Jurkat, Clone E6-1 (cell line): ENCODE measurements at regions not wholly inside any gene's neighbourhood (a gene's known extent, or its start where the extent isn't known, plus 50 kb on each side); places are given as distances from the start of the nearest gene placed in this dataset.
A peak's percentile ranks its signal among the peaks of the same experiment; 100 is the strongest.

Experiments
- DNase-seq: peaks from one replicate; pipeline ENCODE4 v3.0.0-alpha.2; 2011; ENCODE audit warnings: low read depth, low spot score
- H3K4me3 ChIP-seq: 2 replicates; pipeline ENCODE4 v1.5.1; 2011; ENCODE audit warnings: mild to moderate bottlenecking, low read length, control low read depth, moderate library complexity

DNA sequence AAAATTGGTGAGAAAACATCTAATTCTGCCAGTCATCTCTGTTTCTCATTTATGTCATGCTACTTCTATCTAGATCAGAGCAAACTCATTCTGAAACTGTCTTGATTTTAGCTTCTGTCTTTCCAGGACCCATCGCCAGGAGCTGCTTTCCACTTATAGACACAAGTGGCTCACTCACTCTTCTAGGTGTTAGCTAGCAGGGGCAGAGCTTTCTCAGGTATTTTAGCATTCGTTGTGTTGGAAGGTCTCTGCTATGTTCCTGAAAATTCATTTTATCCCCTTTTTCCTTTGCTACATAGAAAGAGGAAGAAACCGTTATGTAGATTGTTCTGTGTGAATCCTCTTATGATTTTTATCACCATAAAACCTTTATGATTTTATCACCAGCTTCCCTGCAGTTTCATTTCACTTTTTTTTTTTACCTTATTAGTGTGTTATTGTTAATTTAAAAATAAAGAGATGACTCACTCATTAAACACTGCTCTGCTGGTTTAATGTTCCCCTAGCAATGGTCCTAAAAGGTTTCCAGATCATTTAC lies 246.6 kb upstream of the AADAT start:
- H3K4me3 ChIP-seq: no peak overlapping the region
- no peak for DNase-seq

DNA sequence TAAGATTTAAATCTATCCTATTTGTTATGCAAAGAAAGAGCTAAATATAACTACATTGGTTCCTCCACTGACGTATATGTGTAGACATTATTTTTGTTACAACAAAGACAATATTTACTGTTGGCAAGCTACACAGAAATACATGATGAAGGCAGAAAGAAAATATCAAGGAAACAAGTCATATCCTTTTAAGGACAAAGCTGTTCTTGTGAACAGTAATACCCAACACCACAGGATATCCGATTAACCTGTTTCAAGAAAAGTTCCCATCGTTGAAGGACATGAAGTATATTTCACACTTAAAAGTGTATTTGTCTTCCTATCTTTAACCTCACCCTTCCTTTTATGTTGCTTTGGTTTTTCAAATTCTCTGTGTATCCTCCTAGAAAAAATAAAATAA lies 235.8 kb upstream of the AADAT start:
- no peak overlapping the region for H3K4me3 ChIP-seq
- DNase-seq: peak; percentile 61

DNA sequence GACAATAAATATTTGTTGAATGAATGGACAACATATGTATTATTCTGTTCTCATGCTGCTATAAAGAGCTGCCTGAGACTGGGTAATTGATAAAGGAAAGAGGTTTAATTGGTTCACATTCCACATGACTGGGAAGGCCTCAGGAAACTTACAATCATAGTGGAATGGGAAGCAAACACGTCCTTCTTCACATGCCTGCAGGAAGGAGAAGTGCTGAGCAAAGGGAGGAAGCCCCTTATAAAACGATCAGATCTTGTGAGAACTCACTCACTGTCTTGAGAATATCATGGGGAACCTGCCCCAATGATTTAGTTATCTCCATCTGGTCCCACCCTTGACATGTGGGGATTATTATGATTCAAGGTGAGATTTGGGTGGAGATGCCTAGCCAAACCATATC lies 233.9 kb upstream of the AADAT start:
- H3K4me3 ChIP-seq: no peak overlapping the region
- no peak for DNase-seq

DNA sequence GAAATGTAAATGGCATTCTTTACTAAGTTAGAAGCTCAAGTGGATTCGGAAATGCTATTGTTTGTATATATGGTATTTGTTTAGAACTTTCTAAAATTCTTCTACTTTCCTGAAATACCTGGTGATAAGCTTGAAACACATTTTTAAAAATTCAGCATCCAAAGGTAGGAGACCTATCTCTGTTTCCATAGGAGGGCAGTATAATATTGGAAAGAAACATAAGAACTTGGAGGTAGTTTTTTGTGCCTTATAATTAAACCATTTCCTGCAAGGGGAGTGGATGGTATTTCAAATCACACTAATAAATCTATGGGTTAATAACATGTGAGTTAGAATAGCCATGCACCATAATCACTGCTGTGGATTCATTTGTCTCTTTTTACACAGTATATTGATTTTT lies 217.4 kb upstream of the AADAT start:
- H3K4me3 ChIP-seq: no peak overlapping the region
- no peak for DNase-seq

DNA sequence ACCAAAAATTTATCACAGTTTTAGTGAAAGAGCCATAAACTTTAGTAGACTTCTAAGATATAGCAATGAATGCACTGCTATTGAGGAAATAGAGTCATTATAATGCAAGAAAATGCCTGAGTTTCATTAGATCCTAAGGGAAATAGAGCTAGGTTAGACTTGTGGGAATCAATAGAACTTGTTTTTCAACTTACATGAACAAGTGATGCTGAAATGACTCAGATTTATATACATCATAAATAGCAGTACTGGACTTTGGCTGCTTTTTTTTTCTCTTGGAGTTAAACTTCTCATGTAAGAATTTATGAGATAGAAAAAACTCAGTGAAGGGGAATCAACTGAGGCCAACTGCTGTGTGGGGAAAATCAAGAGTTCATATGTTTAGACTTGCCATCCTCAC lies 216.5 kb upstream of the AADAT start:
- DNase-seq: no peak

DNA sequence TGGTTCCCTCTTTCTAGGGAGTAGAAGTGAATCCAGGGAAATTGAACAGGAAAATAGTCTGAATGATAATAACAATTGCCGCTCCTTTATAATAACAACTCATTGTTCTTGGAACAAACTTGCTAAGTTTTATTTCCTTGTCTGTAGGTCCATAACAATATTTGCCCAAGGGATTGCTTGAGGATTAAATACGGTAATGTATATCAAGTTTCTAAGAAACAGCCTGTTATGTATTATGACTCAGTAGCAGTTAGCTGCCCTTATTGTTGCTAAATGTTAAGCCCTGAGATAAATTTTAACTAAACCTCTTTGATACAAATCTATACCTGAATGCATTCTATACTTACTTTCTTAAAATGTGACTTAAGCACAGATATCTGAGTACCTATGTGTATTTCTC lies 215.9 kb upstream of the AADAT start:
- H3K4me3 ChIP-seq: no peak overlapping the region
- no peak for DNase-seq

More for the DNA sequence above, 216.5 kb upstream of the AADAT start:
- no peak overlapping the region for H3K4me3 ChIP-seq

DNA sequence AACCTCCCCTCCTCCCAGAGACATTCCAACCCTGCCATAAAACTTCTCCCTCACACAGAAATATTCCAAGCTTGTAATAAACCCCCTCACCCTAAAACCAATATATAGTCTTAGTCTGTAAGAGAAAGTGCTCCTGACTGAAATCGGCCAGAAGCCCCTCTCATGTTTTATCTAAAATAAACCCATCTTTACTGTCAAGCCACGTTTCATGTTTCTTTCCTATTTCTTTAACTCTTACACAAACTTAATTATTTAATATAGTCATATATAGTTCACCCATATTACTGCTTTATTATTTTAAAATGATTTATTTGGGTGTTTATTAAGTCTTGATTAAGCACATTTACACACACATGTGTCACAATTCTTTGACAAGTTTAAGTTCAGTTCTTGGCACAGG lies 191.3 kb upstream of the AADAT start:
- DNase-seq: no peak
- H3K4me3 ChIP-seq: no peak overlapping the region

DNA sequence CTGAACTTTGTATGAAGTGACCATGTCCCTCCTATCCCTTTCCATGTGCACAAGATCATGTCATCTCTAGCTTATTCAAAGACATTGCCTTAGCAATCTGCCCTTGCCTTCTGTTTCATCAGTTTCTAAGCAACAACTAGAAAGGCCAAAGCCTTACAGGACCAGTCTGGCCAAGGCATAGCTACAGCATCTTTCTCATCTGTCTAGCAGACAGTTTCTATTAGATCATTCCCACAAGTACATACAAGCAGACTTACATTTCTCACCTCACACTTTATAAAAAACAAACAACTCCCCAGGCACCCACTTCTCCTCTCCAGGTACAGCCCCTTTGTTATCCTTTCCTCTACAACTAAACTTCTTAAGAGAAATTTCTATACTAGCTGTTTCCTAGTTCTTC lies 188.7 kb upstream of the AADAT start:
- H3K4me3 ChIP-seq: no peak overlapping the region
- no peak for DNase-seq

DNA sequence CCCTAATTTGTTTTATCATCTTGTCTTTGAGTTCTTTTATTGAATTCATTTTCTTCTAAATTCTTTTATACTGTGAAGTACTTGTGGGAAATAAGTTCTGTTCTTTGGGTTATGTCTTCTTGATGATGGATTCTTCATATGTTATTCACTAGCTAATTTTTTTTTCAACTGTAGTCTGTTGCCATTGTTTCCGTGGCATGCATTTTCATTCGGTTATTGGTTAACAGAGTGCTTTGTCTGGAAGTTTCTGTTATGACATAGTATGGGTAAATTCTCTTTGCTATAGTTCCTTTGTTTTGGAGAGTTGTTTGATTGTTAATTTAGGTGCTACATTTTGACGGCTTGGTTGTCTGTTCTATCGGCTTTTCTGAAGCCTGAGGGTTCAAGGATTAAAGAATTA lies 184.9 kb upstream of the AADAT start:
- no peak overlapping the region for H3K4me3 ChIP-seq
- DNase-seq: no peak

DNA sequence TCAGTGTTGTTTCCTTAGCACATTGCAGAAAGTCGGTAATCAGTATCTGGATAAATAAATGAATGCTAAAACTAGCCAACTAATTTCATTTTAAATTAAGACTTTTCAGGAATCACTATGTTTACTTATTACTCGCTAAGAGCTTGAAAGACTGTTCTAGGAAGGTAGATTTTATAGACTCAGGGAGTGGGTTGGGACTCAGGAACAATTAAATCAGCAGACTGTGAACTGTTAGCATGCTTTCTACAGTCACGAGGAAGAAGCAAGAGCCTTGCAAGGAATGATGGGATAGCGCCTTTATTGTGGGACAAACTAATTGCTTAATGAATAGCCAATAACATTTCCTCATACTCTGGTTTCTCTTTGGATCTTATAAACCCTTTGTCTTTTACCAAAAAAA lies 183.2 kb upstream of the AADAT start:
- no peak overlapping the region for H3K4me3 ChIP-seq
- DNase-seq: no peak

DNA sequence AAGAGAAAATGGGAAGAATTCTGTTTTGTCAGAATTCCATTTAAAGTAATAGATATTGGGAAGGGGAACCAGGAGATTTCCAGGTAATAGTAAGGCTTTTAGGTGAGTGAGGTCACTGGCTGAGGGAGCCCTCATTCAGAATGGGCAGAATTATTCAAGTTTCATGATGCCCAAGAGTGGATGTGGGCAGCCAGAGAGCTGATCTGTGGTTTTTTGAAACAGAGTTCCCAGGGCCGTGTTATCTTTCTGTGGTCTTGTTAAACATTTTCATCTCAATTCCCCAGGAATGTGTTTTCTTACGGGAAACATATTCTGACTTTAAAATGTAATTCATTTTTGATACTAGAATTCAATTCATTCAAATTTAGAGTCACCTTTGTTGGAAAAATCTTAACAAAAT lies 182.0 kb upstream of the AADAT start:
- no peak overlapping the region for H3K4me3 ChIP-seq
- no peak for DNase-seq

DNA sequence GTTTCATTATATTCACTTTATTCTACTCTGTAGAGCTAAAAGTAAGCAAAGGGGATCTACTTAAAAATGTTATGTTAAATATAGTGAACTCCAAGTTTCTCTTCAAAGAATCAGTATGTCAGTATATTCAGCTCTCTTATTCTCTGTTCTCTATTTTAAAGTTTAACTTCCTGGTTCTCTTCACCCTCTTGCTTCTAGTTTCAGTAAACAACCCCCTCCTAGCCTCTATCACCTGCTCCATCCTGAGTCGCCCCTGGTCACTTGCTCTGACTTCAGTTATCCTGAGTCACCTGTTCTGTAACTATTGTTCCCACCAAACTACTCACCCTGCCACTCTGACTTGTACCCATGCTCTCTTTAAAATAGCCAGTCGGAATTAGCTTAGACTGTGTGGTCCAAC lies 180.9 kb upstream of the AADAT start:
- no peak overlapping the region for H3K4me3 ChIP-seq
- DNase-seq: no peak

DNA sequence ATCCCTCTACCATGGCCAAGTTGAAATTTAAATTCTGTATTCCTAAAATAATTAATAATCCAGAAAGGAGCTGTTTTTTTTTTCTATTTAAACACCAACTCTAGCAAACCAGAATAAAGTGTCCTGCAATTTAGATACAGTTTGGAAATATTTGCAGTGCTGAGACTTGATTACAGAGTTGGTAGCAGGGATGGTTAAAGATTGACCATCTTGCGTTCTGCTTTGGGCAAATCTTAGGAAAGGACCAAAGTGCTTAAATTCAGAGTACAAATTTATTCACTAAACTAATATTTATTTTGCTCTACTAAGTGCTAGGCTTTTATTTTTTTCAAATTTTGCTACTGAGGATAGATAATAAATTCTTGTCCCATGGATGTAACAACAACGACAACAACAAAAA lies 180.2 kb upstream of the AADAT start:
- DNase-seq: no peak
- H3K4me3 ChIP-seq: no peak overlapping the region

DNA sequence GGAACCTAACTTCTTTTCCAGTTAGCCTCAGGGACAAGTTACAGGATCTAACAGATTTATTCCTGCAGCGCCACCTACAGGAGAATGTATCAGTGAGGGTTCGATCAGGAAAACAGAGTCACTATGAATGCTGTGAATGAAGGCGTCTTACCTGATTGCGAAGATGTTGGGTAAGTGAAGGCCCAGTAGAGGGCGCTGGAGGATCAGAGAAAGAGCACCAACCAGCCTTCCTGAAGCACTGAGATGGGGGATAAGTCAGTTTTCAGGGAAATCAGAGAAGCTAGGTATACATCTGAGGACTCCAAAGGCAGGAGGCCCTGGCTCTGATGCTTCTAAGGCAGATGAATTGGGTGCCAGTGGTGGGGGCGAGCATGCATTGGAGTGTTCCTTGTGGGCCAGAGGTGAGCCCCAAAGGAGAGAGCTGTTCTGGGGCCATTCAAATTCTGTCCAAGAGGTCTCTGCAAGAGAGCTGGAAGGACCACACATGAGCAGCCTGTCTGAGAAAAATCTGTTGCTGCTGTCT lies 169.9 kb upstream of the AADAT start:
- DNase-seq: peak; percentile 85

DNA sequence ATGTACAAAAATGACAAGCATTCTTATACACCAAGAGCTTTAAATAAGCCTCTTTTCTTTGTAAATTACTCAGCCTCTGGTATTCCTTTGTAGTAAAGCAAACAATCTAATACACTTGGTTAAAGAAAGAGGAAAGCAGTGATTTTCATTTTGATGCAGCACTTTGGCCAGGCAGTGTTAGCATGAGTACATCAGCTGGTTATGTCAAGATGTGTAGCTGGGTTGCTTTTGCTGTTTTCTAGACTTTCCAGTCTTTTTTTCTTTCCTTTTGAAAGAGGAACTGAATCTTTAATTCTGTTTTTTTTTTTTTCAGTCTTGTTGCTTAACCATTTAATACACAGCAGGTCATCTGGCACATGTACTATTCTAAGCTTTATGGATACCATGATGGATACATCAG lies 167.1 kb upstream of the AADAT start:
- H3K4me3 ChIP-seq: no peak overlapping the region
- DNase-seq: no peak

More for the DNA sequence above, 169.9 kb upstream of the AADAT start:
- H3K4me3 ChIP-seq: no peak overlapping the region

DNA sequence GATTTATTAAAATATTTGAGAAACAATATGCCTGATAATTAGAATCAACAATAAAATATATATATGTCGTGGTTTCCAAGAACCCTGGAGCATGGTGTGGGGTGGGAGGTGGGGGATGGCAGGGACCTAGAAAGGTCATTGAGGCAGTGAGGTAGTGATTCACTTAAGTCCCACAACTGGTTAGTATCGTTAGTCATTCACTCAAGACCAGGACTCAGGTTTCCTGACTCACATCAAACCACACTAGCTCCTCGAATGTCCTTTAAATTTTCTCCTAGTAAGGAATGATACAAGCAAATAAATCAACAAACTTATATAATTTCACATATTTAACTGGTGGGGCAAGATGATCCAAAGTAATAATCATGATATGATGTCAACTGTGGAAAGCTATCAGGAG lies 158.8 kb upstream of the AADAT start:
- DNase-seq: no peak
- H3K4me3 ChIP-seq: no peak overlapping the region

DNA sequence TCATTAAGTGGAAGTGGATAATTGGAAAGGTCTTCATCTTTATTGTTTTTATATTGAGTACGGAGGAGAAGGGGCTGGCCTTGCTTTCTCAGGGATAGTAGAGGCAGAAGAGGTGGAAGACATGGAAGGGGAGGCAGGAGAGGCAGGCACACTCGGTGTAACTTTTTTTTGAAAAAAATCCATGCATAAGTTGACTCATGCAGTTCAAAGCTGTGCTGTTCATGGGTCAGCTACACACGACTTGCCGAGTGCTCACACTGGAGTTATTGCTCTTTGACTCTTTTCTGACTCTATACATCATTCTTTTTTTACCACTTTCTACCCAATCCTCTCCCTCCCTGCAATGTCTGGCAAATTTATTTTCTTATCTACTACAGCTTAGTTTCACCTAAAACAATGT lies 158.3 kb upstream of the AADAT start:
- DNase-seq: no peak
- no peak overlapping the region for H3K4me3 ChIP-seq

DNA sequence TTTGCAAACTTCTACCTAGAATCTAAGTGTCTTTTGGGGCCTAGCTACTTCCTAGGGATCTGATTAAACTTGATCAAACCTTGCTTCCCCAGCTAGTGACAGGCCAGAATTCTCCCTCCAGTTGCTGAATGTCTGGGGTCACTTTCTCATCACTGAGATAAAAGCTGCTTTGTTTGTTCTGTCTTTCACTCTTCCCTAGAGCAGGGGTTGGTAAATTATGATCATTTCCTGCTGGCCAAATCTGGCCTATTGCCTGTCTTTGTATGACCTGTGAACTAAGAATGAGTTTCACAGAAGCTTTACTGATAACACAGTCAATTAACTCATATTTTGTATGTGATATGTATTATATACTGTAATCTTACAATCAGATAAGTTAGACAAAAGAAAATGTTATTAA lies 157.8 kb upstream of the AADAT start:
- DNase-seq: no peak
- H3K4me3 ChIP-seq: no peak overlapping the region

DNA sequence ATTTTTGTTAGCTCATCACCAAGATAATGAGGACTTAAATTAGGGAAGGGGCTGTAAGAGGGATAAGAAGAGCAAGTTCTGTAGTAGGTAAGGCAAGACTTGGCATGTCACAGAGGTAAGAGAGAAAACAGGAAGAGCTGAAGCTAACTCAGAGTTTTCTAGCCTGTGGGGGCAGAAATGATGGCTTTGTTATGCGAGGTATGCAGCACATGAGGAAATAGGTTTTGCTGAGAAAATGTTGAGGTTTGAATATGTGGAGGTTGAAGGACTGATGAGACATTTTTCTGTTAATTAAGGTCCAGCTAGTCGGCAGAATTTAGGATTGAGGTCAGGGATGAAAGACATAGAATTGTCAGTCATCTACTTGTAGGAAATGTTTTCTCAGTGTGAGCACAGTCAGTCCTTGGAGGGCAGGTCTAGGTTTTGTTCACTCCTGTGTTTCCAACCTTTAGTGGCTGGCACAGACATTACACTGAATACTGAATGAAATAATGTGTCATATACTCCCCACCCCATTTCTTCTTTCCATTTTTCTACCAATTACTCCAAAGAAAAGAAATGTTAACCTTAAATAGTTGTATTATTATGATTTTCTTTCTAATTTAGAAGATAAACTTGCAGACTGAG lies 154.0 kb upstream of the AADAT start:
- no peak overlapping the region for H3K4me3 ChIP-seq
- DNase-seq: no peak

DNA sequence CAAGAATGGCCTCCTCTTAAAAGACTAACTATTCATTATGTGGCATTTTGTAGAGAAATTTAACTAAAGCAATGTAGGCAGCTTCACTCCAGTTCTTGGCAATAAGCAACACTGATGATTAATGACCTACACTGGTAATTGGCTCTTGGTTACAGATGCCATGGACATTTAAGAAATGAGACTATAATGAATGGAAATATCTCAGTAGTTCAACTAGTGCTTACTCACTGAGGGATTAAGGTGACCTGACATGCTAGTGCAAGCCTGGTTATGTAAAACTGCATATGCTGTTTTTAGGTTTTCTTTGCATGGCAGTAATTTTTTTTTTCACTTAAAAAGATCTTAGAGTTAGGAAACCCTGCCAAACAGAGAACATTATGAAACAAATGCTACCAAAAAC lies 152.7 kb upstream of the AADAT start:
- DNase-seq: no peak
- H3K4me3 ChIP-seq: no peak overlapping the region

DNA sequence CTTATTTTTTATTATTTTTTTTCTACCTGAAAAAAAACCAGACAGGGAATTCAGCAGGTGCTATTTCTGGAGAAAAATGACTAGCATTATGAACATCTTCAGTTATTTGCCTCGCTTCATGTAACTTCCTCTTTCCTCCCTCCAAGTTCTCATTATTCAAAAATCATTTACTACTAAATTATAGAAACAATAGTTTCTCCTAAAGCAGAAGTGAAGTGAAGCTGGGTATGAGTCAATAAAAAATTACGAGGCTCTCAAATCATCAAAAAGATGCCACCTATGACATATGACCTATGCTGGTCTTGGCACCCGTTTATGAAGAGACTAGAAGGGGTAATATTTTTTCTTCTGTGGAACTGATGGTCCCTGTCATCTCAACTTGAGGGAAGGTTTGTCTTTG lies 145.0 kb upstream of the AADAT start:
- no peak for DNase-seq
- no peak overlapping the region for H3K4me3 ChIP-seq
